Keratinocyte (primary cell): ENCODE measurements at regions not wholly inside any gene's neighbourhood (a gene's known extent, or its start where the extent isn't known, plus 50 kb on each side); places are given as distances from the start of the nearest gene placed in this dataset.

ENCODE experiments used
- DNase-seq: peaks from one replicate; pipeline ENCODE4 v3.0.0-alpha.2; 2011; ENCODE audit warnings: low read depth, missing footprints, low spot score
- FAIRE-seq: peaks from 2 replicates; lab custom pipeline; 2011; peaks lifted over from hg19 to GRCh38; lab: Jason Lieb, UNC
- H2AFZ ChIP-seq: 2 replicates; pipeline ENCODE4 v1.6.0; 2012; ENCODE audit warnings: low read length, control low read depth, inconsistent platforms; ENCODE audit not compliant: control insufficient read depth
- H3K27ac ChIP-seq: 2 replicates; pipeline ENCODE4 v1.5.1; 2011; ENCODE audit warnings: low read length; ENCODE audit not compliant: control insufficient read depth, insufficient read depth
- H3K27me3 ChIP-seq: 3 replicates; pipeline ENCODE4 v1.6.0; 2011; ENCODE audit warnings: low read length; ENCODE audit not compliant: control insufficient read depth, insufficient read depth; ENCODE audit errors: extremely low read depth
- H3K36me3 ChIP-seq, 2 experiments: 2 replicates in 1 of 2; 3 replicates in 1 of 2; pipeline ENCODE4 v1.5.1; 2011; ENCODE audit warnings: low read length in 2 of 2, mild to moderate bottlenecking in 1 of 2; ENCODE audit not compliant: control insufficient read depth in 2 of 2, insufficient read depth in 2 of 2; ENCODE audit errors: extremely low read depth in 1 of 2
- H3K4me1 ChIP-seq: 3 replicates; pipeline ENCODE4 v1.5.1; 2011; ENCODE audit warnings: low read length; ENCODE audit not compliant: control insufficient read depth, insufficient read depth; ENCODE audit errors: extremely low read depth
- H3K4me2 ChIP-seq: 3 replicates; pipeline ENCODE4 v1.6.0; 2011; ENCODE audit warnings: low read depth, low read length; ENCODE audit not compliant: control insufficient read depth, insufficient read depth; ENCODE audit errors: extremely low read depth
- H3K4me3 ChIP-seq, 3 experiments: fragments of 200-600 bp in 1 of 3; sonication (generic) in 1 of 3; 2 replicates in 2 of 3; 3 replicates in 1 of 3; pipeline ENCODE4 v1.5.1; 2011 to 2016; ENCODE audit warnings: low read length in 3 of 3, mild to moderate bottlenecking in 3 of 3, control low read depth in 2 of 3, inconsistent platforms in 1 of 3, low read depth in 1 of 3, mixed read lengths in 1 of 3, mixed run types in 1 of 3, moderate library complexity in 1 of 3; ENCODE audit not compliant: control insufficient read depth in 2 of 3, insufficient read depth in 2 of 3; ENCODE audit errors: extremely low read depth in 1 of 3
- H3K79me2 ChIP-seq: 2 replicates; pipeline ENCODE4 v1.6.0; 2012; ENCODE audit warnings: low read length; ENCODE audit not compliant: control insufficient read depth, insufficient read depth
- H3K9ac ChIP-seq: 3 replicates; pipeline ENCODE4 v1.6.0; 2011; ENCODE audit warnings: low read length; ENCODE audit not compliant: control insufficient read depth, insufficient read depth; ENCODE audit errors: extremely low read depth
- H3K9me1 ChIP-seq: 3 replicates; pipeline ENCODE4 v1.6.0; 2011; ENCODE audit warnings: low read length; ENCODE audit not compliant: control insufficient read depth, insufficient read depth; ENCODE audit errors: extremely low read depth
- H3K9me3 ChIP-seq: 2 replicates; pipeline ENCODE4 v1.5.1; 2012; ENCODE audit warnings: low read depth, low read length; ENCODE audit not compliant: control insufficient read depth
- H4K20me1 ChIP-seq: 3 replicates; pipeline ENCODE4 v1.6.0; 2011; ENCODE audit warnings: low read length; ENCODE audit not compliant: control insufficient read depth, insufficient read depth; ENCODE audit errors: extremely low read depth
- EZH2 ChIP-seq: IDR thresholded peaks from one replicate; pipeline ENCODE4 v1.6.1; 2012; ENCODE audit warnings: inconsistent platforms, mild to moderate bottlenecking, low read length, moderate library complexity
- dilution Hi-C: fragments of 300-500 bp; cut with MboI; formaldehyde crosslinking; loops from one replicate; pipeline ENCODE4 v1.7.0; 2020; ENCODE audit warnings: low sequenced_read_pairs; ENCODE audit not compliant: extremely low pct_ligation_motif_present
- TF ChIP-seq, protein P1 (sequence below), 3 experiments: IDR thresholded peaks in 1 of 3; conservative IDR thresholded peaks in 1 of 3; optimal IDR thresholded peaks in 1 of 3; 2 replicates in 2 of 3; 3 replicates in 1 of 3; pipeline versions ENCODE3 to v1.5.1; 2011; ENCODE audit warnings: low read length in 3 of 3, mild to moderate bottlenecking in 3 of 3, moderate library complexity in 2 of 3, control low read depth in 1 of 3, inconsistent platforms in 1 of 3; ENCODE audit not compliant: insufficient read depth in 2 of 3; ENCODE audit errors: extremely low read depth in 1 of 3

DNA sequence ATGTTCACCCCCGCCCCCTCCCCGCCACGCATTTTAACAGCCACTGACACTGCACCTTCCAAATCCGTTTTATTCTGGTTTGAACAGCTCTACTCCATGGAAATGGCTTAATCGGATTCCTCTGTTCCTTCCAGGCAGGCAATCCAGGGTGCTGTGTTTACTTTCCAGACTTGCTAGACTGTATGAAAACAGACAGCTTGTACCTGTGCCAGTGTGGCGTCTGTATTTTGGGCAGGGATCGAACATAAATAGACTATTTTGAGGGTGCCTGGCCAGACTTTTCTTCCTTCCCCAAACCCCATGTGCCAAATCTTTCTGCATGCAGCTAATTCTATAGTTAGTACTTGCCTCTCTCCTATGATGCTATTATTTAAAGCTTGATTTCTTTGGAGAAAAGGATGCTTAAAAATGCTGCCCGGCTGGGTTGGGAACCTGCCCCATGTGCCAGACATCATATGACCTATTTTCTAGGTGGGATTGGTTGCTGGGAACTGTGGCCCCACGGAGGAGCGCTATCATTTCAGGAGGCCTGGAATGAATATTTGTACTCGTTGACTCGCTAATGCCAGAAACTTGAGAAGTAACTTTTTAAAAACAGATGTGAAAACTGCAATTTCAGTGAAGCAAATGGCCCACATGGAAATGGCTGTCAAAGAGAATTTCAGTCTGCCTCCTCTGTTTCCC, 814.8 kb downstream of the BRD1 start:
- dilution Hi-C loops = no loop called here
- Histone ChIP-seq H3K9me3 (peaks cover 13% of the 10 kb centered on the region), H3K36me3 (no peaks in the 10 kb centered on the region), H3K9ac (no peak overlapping the region), H3K27me3 (no peaks in the 10 kb centered on the region), H3K79me2 (no peaks in the 10 kb centered on the region), H3K9me1 (no peaks in the 10 kb centered on the region), H3K4me3 (no peak overlapping the region), H2AFZ (no peak overlapping the region), H3K4me2 (no peak overlapping the region), H3K27ac (no peak overlapping the region), H4K20me1 (no peaks in the 10 kb centered on the region), H3K4me1 (no peaks in the 10 kb centered on the region)
- FAIRE-seq = no peak
- no peak for DNase-seq
- TF ChIP-seq, protein P1, sequence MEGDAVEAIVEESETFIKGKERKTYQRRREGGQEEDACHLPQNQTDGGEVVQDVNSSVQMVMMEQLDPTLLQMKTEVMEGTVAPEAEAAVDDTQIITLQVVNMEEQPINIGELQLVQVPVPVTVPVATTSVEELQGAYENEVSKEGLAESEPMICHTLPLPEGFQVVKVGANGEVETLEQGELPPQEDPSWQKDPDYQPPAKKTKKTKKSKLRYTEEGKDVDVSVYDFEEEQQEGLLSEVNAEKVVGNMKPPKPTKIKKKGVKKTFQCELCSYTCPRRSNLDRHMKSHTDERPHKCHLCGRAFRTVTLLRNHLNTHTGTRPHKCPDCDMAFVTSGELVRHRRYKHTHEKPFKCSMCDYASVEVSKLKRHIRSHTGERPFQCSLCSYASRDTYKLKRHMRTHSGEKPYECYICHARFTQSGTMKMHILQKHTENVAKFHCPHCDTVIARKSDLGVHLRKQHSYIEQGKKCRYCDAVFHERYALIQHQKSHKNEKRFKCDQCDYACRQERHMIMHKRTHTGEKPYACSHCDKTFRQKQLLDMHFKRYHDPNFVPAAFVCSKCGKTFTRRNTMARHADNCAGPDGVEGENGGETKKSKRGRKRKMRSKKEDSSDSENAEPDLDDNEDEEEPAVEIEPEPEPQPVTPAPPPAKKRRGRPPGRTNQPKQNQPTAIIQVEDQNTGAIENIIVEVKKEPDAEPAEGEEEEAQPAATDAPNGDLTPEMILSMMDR (optimal IDR thresholded peaks at IDR 0.05 in 1 of 3, IDR thresholded peaks at IDR 0.05 in 1 of 3, conservative IDR thresholded peaks at IDR 0.05 in 1 of 3; ENCODE audit: extremely low read depth in 1 of 3, insufficient read depth in 2 of 3, low read length in 3 of 3) = no peak
- TF ChIP-seq EZH2 = no peak

- Histone ChIP-seq H3K4me1 (no peaks in the 10 kb centered on the region), H3K27me3 (no peaks in the 10 kb centered on the region), H3K9me1 (no peaks in the 10 kb centered on the region), H3K79me2 (no peaks in the 10 kb centered on the region), H3K36me3 (no peaks in the 10 kb centered on the region), H3K9me3 (peaks cover 13% of the 10 kb centered on the region), H3K27ac (no peak overlapping the region), H3K9ac (no peak overlapping the region), H4K20me1 (no peaks in the 10 kb centered on the region), H3K4me3 (no peak overlapping the region), H3K4me2 (no peak overlapping the region), H2AFZ (no peak overlapping the region)
- dilution Hi-C loops = no loop called here
- TF ChIP-seq, protein P1 (optimal IDR thresholded peaks at IDR 0.05 in 1 of 3, IDR thresholded peaks at IDR 0.05 in 1 of 3, conservative IDR thresholded peaks at IDR 0.05 in 1 of 3; ENCODE audit: extremely low read depth in 1 of 3, insufficient read depth in 2 of 3, low read length in 3 of 3) = no peak
- TF ChIP-seq EZH2 = no peak
- FAIRE-seq = no peak
- DNase-seq = no peak
These were observed 815.7 kb downstream of the BRD1 start for GRCh38 chr22:49011769-49012648.
